Motor neuron (in vitro differentiated cells): ENCODE measurements at regions not wholly inside any gene's neighbourhood (a gene's known extent, or its start where the extent isn't known, plus 50 kb on each side); places are given as distances from the start of the nearest gene placed in this dataset.
A peak's percentile ranks its signal among the peaks of the same experiment; 100 is the strongest.
"Not testable (repeated sequence)": the region's sequence is repeated elsewhere in the genome, so short reads cannot be mapped to it uniquely, and the experiment has no call there.

Source experiments
- ATAC-seq, 8 experiments: fragments of 200-7000 bp; cut with Tn5 transposase; replicated peaks in 6 of 8; 2 replicates each; pipeline ENCODE4 v1.8.0; 2021; ENCODE audit warnings: mild to moderate bottlenecking in 8 of 8, moderate library complexity in 8 of 8
- H3K27ac ChIP-seq, 2 donors: fragments of 250-450 bp; sonication (Bioruptor Pico); 2 replicates each; pipeline ENCODE4 v1.9.0; 2021; ENCODE audit warnings: antibody characterized with exemption in 2 of 2, mild to moderate bottlenecking in 2 of 2, moderate library complexity in 1 of 2
- H3K4me1 ChIP-seq, 2 donors: fragments of 250-450 bp; sonication (Bioruptor Pico); replicated peaks in 1 of 2; 2 replicates each; pipeline ENCODE4 v1.6.1; 2021; ENCODE audit warnings: antibody characterized with exemption in 2 of 2, mild to moderate bottlenecking in 2 of 2, moderate library complexity in 1 of 2
- H3K4me3 ChIP-seq, 5 donors: fragments of 250-450 bp; sonication (Bioruptor Pico); 2 replicates each; pipeline ENCODE4 v1.9.0; 2021; ENCODE audit warnings: antibody characterized with exemption in 5 of 5, mild to moderate bottlenecking in 5 of 5, moderate library complexity in 4 of 5
- WGBS, 10 experiments: fragments of 450-650 bp; shearing (Covaris generic); methylation state at CpG; one replicate each; pipeline ENCODE4 v1.0.0; 2022; 5-methylcytosine and 5-hydroxymethylcytosine counted together
- in situ Hi-C, 9 experiments: fragments of 400-800 bp; cut with MboI; loops; one replicate each; pipeline ENCODE4 v1.15.0; 2021; ENCODE audit warnings: low sequenced_read_pairs in 9 of 9, low pct_unique_long_range_greater_than_20kb in 2 of 9; ENCODE audit not compliant: unreplicated experiment in 9 of 9

DNA sequence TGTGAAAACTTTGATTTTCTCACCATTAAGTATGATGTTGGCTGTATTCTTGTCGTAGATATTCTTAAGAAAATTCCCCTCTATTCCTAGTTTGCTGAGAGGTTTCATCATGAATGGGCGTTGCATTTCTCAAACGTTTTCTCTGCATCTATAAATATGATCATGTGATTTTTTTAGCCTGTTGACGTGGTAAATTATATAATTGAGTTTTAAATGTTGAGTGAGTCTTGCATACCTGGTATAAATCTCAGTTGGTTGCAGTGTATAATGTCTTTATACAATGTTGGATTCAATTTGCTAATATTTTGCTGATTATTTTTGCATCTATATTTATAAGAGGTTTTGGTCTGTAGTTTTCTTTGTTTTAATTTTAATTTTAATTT is 405.9 kb upstream of the MIS18BP1 start:
- in situ Hi-C loops = no loop called here
- no peak for ATAC-seq
- WGBS, 10 experiments = 0 to 69% (median 59%) methylated on average over 1 to 4 of the region's 4 CpGs
- H3K27ac ChIP-seq = no peak overlapping the region
- H3K4me3 ChIP-seq = no peak overlapping the region
- no peaks in the 10 kb centered on the region for H3K4me1 ChIP-seq

DNA sequence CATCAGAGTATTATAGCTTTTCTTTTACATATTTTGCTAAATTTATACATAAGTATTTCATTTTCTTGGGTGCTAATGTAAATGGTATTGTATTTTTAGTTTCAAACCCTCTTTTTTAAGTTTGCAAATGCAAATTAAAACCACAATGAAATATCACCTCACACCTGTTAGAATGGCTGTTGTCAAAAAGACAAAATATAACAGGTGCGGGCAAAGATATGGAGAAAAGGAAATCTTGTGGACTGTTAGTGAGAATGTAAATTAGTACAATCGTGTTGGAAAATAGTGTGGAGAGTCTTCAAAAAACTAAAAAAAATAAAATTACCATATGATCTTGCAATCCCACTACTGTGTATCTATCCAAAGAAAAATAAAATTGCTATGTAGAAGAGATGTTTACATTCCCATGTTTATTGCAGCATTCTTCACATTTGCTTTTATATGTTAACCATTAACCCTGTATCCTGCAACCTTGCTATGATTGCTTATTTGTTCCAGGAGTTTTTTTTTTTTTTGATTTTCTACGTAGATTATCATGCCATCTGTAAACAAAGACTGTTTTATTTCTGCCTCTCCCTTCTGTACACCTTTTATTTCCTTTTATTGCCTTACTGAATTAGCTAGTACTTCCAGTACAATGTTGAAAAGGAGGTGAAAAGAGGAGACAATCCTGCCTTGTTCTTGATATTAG is 405.4 kb upstream of the MIS18BP1 start:
- WGBS, 10 experiments = 17 to 92% (median 70%) methylated on average over 2 to 3 of the region's 3 CpGs
- ATAC-seq = no peak

GRCh38 chr14:45651890-45652289 is 398.9 kb upstream of the MIS18BP1 start:
- Histone ChIP-seq H3K27ac (no peak overlapping the region), H3K4me3 (no peak overlapping the region), H3K4me1 (no peaks in the 10 kb centered on the region)
- WGBS, 10 experiments = 0 to 100% (median 59%) methylated on average over 1 to 2 of the region's 2 CpGs; no CpG with 5 or more reads in 2 of the 10 experiments
- in situ Hi-C loops = no loop called here
- peak in 2 of 8 experiments; percentile 85 to 92 for ATAC-seq

More for the DNA sequence above, 405.4 kb upstream of the MIS18BP1 start:
- Histone ChIP-seq H3K27ac (no peak overlapping the region), H3K4me1 (no peaks in the 10 kb centered on the region), H3K4me3 (no peak overlapping the region)
- in situ Hi-C loops = no loop called here

GRCh38 chr14:45650754-45651153 is 397.8 kb upstream of the MIS18BP1 start:
- WGBS, 10 experiments = 6 to 100% (median 64%) methylated on average over 1 to 3 of the region's 3 CpGs; no CpG with 5 or more reads in 1 of the 10 experiments
- H3K4me3 ChIP-seq = no peak overlapping the region
- no peak for ATAC-seq
- in situ Hi-C loops = no loop called here
- H3K4me1 ChIP-seq = no peaks in the 10 kb centered on the region
- no peak overlapping the region for H3K27ac ChIP-seq

DNA sequence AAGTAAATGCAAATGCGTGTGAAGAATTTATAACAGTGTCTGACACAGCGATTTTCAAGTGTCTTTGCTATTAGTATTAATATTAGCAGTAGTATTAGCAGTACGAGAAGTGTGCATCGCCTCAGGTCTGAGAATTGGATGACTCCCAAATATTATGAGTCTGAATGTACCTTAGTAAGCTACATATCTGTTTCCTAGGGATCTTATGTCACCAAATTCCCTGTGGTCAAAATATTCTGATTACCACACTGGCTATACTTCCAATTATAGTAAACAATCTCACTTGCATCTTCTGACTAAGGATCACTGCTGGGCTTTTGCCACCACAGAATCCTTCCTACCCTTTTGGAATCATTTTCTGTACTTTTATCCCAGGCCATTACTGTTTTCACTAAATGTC is 396.0 kb upstream of the MIS18BP1 start:
- 0 to 94% (median 73%) methylated on average over 1 to 4 of the region's 4 CpGs; no CpG with 5 or more reads in 2 of the 10 experiments for WGBS, 10 experiments
- no peak overlapping the region for H3K27ac ChIP-seq
- H3K4me1 ChIP-seq = no peaks in the 10 kb centered on the region
- H3K4me3 ChIP-seq = no peak overlapping the region
- ATAC-seq = no peak
- in situ Hi-C loops = no loop called here

DNA sequence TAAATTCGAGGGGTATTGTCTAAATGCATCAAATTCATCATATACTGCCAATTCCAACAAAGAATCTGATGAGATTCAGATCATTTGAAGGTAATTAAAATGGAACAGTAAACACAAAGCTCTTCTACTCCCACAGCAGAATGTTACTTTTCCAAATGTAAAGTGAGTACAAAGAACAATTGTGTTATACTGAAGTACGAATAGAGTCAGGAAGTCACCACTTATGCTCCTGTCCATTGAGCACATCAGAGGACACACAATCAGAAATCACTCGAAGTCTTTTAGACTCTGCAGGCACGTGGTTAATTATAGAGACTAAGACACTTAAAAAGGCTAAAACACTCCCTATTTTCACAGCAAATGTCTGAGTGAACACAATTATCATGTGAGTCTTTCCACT is 388.5 kb upstream of the MIS18BP1 start:
- H3K4me3 ChIP-seq = no peak overlapping the region
- in situ Hi-C loops = no loop called here
- ATAC-seq = peak in 2 of 8 experiments; percentile 32 to 45
- WGBS, 10 experiments = 0 to 76% (median 46%) methylated on average over 2 to 4 of the region's 4 CpGs
- no peak overlapping the region for H3K27ac ChIP-seq
- H3K4me1 ChIP-seq = no peaks in the 10 kb centered on the region

DNA sequence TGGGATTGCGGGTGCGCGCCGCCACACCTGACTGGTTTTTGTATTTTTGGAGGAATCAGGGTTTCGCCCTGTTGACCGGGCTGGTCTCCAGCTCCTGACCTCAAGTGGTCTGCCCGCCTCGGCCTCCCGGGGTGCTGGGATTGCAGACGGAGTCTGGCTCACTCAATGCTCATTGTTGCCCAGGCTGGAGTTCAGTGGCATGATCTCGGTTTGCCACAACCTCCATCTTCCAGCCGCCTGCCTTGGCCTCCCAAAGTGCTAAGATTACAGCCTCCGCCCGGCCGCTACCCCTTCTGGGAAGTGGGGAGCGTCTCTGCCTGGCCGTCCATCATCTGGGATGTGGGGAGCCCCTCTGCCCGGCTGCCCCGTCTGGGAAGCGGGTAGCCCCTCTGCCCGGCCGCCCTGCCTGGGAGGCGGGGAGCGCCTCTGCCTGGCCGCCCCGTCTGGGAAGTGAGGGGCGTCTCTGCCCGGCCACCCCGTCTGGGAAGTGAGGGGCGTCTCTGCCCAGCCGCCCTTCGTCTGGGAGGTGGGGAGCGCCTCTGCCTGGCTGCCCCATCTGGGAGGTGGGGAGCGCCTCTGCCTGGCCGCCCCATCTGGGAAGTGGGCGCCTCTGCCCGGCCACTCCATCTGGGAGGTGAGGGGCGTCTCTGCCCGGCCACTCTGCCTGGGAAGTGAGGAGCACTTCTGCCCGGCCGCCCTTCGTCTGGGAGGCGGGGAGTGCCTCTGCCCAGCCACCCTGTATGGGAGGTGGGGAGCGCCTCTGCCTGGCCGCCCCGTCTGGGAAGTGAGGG is 381.8 kb upstream of the MIS18BP1 start:
- H3K27ac ChIP-seq, H3K4me3 ChIP-seq, ATAC-seq, in situ Hi-C loops, H3K4me1 ChIP-seq: not testable (repeated sequence)
- 49 to 92% (median 73%) methylated on average over 3 to 11 of the region's 46 CpGs; no CpG with 5 or more reads in 6 of the 10 experiments for WGBS, 10 experiments

DNA sequence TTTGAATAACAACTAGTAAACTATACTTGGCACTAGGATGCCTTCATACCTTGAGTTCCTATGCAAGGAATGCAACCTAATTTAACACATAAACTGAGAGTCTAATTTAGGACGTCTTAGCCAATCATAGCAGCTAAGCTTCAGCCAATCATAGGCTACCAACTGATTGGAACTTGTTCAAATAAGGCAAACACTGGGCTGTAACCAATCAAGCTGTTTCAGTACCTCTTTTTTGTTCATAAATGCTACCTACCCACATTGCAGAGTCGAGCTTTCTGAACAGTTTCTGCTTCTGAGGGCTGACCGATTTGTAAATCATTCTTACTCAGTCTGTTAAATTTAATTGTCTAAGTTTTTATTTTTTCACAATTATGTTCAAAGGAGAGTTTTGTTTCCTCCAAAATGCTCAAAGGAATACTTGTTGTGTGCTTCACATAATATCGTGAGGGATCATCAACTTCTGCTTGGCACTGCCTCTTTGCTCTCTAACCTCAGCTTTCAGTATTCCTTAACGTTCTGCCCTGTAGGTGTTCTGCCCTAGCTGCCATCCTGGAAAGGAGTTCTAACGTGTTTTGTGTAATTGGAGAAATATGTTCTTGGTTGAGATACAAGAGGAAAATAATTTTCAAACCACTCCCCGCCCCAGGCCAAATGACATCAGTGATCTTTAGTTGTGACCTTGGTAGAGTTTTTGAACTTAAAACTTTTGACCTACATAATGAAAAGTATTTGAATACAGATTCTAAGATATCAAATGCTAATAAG is 380.4 kb upstream of the MIS18BP1 start:
- ATAC-seq = no peak
- WGBS, 10 experiments = 0 to 90% (median 62%) methylated on average over 2 to 7 of the region's 7 CpGs; no CpG with 5 or more reads in 1 of the 10 experiments
- Histone ChIP-seq H3K4me3 (no peak overlapping the region), H3K4me1 (no peaks in the 10 kb centered on the region), H3K27ac (no peak overlapping the region)
- in situ Hi-C loops = no loop called here

DNA sequence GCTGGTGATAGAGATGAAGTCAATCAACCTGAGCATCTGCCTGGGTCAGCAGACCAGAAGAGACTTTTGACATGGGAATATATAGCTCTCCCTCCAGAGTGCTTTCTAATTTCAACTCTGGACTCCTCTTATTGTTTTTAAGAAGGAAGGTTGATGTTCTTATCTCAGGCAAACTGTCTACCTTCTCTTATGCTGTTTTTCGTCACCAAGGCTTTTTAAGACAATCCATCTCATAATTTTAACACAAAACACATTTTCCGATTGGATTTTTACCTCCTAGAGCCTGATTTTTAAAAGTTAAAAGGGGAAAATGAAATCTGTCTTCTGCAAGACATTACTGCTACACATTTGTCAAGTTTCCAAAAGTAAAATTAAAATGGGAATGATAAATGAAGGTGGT is 368.7 kb upstream of the MIS18BP1 start:
- in situ Hi-C loops = no loop called here
- H3K4me3 ChIP-seq = no peak overlapping the region

GRCh38 chr14:45619831-45620230 is 366.8 kb upstream of the MIS18BP1 start:
- 0 to 100% (median 64%) methylated on average over 1 to 4 of the region's 4 CpGs for WGBS, 10 experiments
- no peak for ATAC-seq
- Histone ChIP-seq H3K4me3 (no peak overlapping the region), H3K4me1 (peaks cover 3 to 5% of the 10 kb centered on the region in 2 donors), H3K27ac (no peak overlapping the region)
- in situ Hi-C loops = no loop called here

More for the DNA sequence above, 368.7 kb upstream of the MIS18BP1 start:
- ATAC-seq = no peak
- H3K27ac ChIP-seq = no peak overlapping the region
- 0 to 100% (median 70%) methylated on average over 2 of the region's 2 CpGs for WGBS, 10 experiments
- H3K4me1 ChIP-seq = peaks cover 3 to 5% of the 10 kb centered on the region in 2 donors

GRCh38 chr14:45610318-45610717 is 357.3 kb upstream of the MIS18BP1 start:
- peak in 4 of 8 experiments; percentile 22 to 74 (median 48) for ATAC-seq

GRCh38 chr14:45587142-45587541 is 334.1 kb upstream of the MIS18BP1 start:
- 0 to 92% (median 54%) methylated on average over 1 to 3 of the region's 3 CpGs; no CpG with 5 or more reads in 2 of the 10 experiments for WGBS, 10 experiments
- Histone ChIP-seq H3K4me1 (no peaks in the 10 kb centered on the region), H3K27ac (no peak overlapping the region), H3K4me3 (no peak overlapping the region)
- in situ Hi-C loops = no loop called here
- no peak for ATAC-seq

More at GRCh38 chr14:45610318-45610717, 357.3 kb upstream of the MIS18BP1 start:
- H3K4me3 ChIP-seq = no peak overlapping the region
- in situ Hi-C loops = no loop called here
- WGBS, 10 experiments = 0 to 75% (median 25%) methylated on average over 1 of the region's 1 CpG; no CpG with 5 or more reads in 1 of the 10 experiments
- H3K4me1 ChIP-seq = no peaks in the 10 kb centered on the region
- H3K27ac ChIP-seq = no peak overlapping the region

- 7 to 100% (median 93%) methylated on average over 1 to 5 of the region's 5 CpGs; no CpG with 5 or more reads in 3 of the 10 experiments for WGBS, 10 experiments
Measured at GRCh38 chr14:45559626-45560025, 306.6 kb upstream of the MIS18BP1 start.

More at GRCh38 chr14:45559626-45560025, 306.6 kb upstream of the MIS18BP1 start:
- in situ Hi-C loops = no loop called here
- Histone ChIP-seq H3K27ac (no peak overlapping the region), H3K4me3 (no peak overlapping the region), H3K4me1 (no peaks in the 10 kb centered on the region)
- peak in 1 of 8 experiments; percentile 26 for ATAC-seq
